ENCODE measurements at regions not wholly inside any gene's neighbourhood (a gene's known extent, or its start where the extent isn't known, plus 50 kb on each side); places are given as distances from the start of the nearest gene placed in this dataset.

DNA sequence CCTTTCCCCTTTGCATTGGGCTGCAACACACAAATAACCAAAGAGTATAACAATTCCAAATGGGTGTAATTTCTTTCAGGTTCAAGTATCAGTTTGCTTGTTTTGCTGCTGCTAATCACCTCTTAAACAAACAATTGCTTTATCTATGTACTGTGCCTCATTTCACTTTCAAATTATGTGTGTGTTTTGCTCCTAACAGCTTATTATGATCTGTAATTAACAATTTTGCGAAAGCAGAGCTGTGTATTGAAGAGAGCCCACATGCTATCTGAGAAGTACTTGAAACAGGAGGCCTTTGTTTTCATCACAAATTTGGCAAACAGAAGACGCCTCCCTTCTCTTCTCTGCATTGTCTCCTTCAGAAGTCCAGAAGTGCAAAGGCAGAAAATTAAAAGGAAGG, 312.0 kb downstream of the TLE1 start:
- Histone ChIP-seq H3K79me2 (ENCODE audit: insufficient read depth, low read length) (no peaks in the 10 kb centered on the region), H4K20me1 (ENCODE audit: low read depth, low read length) (no peaks in the 10 kb centered on the region), H3K9me3 (ENCODE audit: insufficient read depth, low read length) (no peaks in the 10 kb centered on the region), H2AFZ (ENCODE audit: low read depth, low read length, severe bottlenecking) (no peak overlapping the region), H3F3A (ENCODE audit: insufficient read depth) (no peaks in the 10 kb centered on the region), H3K36me3 (ENCODE audit: low read length) (no peaks in the 10 kb centered on the region), H3K27ac (ENCODE audit: low read depth, low read length) (no peak overlapping the region), H3K27me3 (ENCODE audit: low read length) (no peaks in the 10 kb centered on the region), H3K9me2 (replicated peaks; ENCODE audit: insufficient read depth, low read length) (no peaks in the 10 kb centered on the region), H3K9ac (ENCODE audit: low read length) (no peak overlapping the region), H3K4me2 (ENCODE audit: low read depth, low read length, poor library complexity, severe bottlenecking) (no peak overlapping the region), H3K4me3 (ENCODE audit: insufficient read depth, low read length, poor library complexity, severe bottlenecking) (no peak overlapping the region)
- TF ChIP-seq, protein P1, sequence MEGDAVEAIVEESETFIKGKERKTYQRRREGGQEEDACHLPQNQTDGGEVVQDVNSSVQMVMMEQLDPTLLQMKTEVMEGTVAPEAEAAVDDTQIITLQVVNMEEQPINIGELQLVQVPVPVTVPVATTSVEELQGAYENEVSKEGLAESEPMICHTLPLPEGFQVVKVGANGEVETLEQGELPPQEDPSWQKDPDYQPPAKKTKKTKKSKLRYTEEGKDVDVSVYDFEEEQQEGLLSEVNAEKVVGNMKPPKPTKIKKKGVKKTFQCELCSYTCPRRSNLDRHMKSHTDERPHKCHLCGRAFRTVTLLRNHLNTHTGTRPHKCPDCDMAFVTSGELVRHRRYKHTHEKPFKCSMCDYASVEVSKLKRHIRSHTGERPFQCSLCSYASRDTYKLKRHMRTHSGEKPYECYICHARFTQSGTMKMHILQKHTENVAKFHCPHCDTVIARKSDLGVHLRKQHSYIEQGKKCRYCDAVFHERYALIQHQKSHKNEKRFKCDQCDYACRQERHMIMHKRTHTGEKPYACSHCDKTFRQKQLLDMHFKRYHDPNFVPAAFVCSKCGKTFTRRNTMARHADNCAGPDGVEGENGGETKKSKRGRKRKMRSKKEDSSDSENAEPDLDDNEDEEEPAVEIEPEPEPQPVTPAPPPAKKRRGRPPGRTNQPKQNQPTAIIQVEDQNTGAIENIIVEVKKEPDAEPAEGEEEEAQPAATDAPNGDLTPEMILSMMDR (IDR thresholded peaks at IDR 0.05; ENCODE audit: insufficient read depth, low read length, poor library complexity, severe bottlenecking), result no peak

DNA sequence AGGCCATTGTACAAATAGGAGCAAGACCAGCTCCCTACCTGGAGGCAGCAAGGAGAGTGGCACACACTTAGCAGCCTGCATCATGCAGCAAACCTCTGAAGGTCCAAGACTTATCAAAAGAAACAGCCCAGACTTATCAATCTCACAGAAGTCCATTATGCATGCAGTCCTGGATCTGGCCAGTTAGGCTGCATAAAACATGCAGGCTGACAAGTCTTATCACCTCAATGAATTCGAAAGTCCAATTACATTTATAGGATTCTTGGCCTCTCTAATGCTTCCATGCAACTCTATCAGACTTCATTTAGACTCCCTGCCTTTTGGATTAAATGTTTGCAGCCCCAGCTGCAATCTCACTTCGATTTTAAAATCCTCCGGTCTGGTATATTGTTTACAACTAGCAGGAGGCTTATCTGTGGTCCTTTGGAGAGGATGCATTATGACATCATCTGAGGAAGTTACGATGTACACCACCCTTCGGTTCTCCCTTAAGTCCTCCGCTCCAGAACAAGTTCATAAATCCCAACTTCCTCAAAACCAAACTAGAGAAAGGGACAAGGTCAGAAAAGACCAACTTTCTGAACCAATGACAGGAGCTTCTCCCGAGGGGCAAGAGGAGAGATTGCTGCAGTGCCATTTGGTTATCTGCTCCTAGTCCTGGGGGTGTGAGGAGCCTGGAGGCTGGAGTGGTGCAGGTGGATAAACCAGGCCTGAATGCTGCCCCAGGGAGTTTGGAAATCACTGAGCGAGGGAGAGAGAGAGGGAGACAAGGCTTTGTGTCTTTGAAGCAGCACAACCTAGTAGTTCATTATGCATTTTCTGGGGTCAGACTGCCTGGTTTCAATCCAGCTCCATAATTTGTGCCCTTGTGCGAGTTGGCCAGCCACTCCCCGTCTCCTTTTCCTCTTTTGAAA, 313.9 kb downstream of the TLE1 start:
- Histone ChIP-seq H3F3A (ENCODE audit: insufficient read depth) (no peaks in the 10 kb centered on the region), H3K79me2 (ENCODE audit: insufficient read depth, low read length) (no peaks in the 10 kb centered on the region), H3K27ac (ENCODE audit: low read depth, low read length) (no peak overlapping the region), H3K4me2 (ENCODE audit: low read depth, low read length, poor library complexity, severe bottlenecking) (no peak overlapping the region), H3K9me3 (ENCODE audit: insufficient read depth, low read length) (no peaks in the 10 kb centered on the region), H3K9me2 (replicated peaks; ENCODE audit: insufficient read depth, low read length) (no peaks in the 10 kb centered on the region), H3K36me3 (ENCODE audit: low read length) (no peaks in the 10 kb centered on the region), H3K9ac (ENCODE audit: low read length) (no peak overlapping the region), H3K27me3 (ENCODE audit: low read length) (no peaks in the 10 kb centered on the region), H3K4me3 (ENCODE audit: insufficient read depth, low read length, poor library complexity, severe bottlenecking) (no peak overlapping the region), H4K20me1 (ENCODE audit: low read depth, low read length) (no peaks in the 10 kb centered on the region), H2AFZ (ENCODE audit: low read depth, low read length, severe bottlenecking) (no peak overlapping the region)
- TF ChIP-seq, protein P1 (IDR thresholded peaks at IDR 0.05; ENCODE audit: insufficient read depth, low read length, poor library complexity, severe bottlenecking), result no peak
- no peak for TF ChIP-seq EZH2phosphoT487 (conservative IDR thresholded peaks at IDR 0.05; ENCODE audit: low read length)

DNA sequence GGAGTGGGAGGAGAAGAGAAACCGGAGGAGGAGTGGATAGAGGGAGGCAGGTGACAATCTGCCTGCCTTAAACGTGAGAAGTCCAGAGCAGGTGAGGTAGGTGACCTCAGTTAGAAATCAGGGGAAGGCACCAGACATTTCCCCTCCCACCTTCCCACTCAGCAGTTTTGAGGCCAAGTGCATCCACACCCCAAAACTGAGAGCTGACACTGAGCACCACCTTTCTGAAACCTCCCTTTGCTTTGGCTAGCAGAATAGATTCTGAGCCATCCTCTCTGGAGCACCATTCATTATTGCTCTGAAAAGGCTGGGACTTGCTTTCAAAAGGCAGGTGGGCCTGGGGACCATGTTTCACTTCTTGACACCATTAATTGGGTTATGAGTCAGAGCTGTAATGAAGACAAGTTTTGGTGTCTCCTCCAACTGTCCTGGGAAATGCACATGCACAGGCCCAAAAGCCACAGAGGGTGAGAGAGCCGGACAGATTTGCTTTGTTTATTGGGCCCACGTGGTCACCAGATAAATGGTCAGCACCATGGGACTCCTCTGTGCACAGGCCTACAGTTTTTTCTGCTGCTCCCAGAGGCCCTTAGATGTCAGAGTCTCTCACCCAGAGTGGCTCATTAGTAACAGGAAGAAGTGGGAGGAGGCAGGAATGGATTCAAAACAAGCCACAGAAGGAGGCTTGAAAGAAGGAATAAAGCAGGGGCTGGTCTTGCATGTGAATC, 314.7 kb downstream of the TLE1 start:
- H4K20me1 ChIP-seq (ENCODE audit: low read depth, low read length), result no peaks in the 10 kb centered on the region
- H3K79me2 ChIP-seq (ENCODE audit: insufficient read depth, low read length), result no peaks in the 10 kb centered on the region
- no peak overlapping the region for H3K4me3 ChIP-seq (ENCODE audit: insufficient read depth, low read length, poor library complexity, severe bottlenecking)
- H3K4me2 ChIP-seq (ENCODE audit: low read depth, low read length, poor library complexity, severe bottlenecking), result no peak overlapping the region
- TF ChIP-seq EZH2phosphoT487 (conservative IDR thresholded peaks at IDR 0.05; ENCODE audit: low read length), result no peak
- TF ChIP-seq, protein P1 (IDR thresholded peaks at IDR 0.05; ENCODE audit: insufficient read depth, low read length, poor library complexity, severe bottlenecking), result no peak
- no peak overlapping the region for H2AFZ ChIP-seq (ENCODE audit: low read depth, low read length, severe bottlenecking)
- H3F3A ChIP-seq (ENCODE audit: insufficient read depth), result no peaks in the 10 kb centered on the region
- H3K27me3 ChIP-seq (ENCODE audit: low read length), result no peaks in the 10 kb centered on the region
- H3K36me3 ChIP-seq (ENCODE audit: low read length), result no peaks in the 10 kb centered on the region
- no peaks in the 10 kb centered on the region for H3K9me3 ChIP-seq (ENCODE audit: insufficient read depth, low read length)
- H3K9ac ChIP-seq (ENCODE audit: low read length), result no peak overlapping the region
- H3K27ac ChIP-seq (ENCODE audit: low read depth, low read length), result no peak overlapping the region
- no peaks in the 10 kb centered on the region for H3K9me2 ChIP-seq (replicated peaks; ENCODE audit: insufficient read depth, low read length)
